Lower lobe of right lung (tissue), 2 donors: ENCODE measurements at regions not wholly inside any gene's neighbourhood (a gene's known extent, or its start where the extent isn't known, plus 50 kb on each side); places are given as distances from the start of the nearest gene placed in this dataset.

Experiments used
- ATAC-seq, 2 donors: fragments of 200-7000 bp; cut with Tn5 transposase; one replicate each; pipeline ENCODE4 v1.9.1; 2020 to 2022; ENCODE audit warnings: mild to moderate bottlenecking in 2 of 2, moderate library complexity in 2 of 2
- DNase-seq: peaks from one replicate; pipeline ENCODE4 v3.0.0-alpha.2; 2020
- H3K27ac ChIP-seq: fragments of 200-600 bp; one replicate; pipeline ENCODE4 v1.8.0; 2022
- H3K27me3 ChIP-seq: fragments of 200-600 bp; one replicate; pipeline ENCODE4 v1.8.0; 2022; ENCODE audit warnings: low read depth
- H3K36me3 ChIP-seq: fragments of 200-600 bp; one replicate; pipeline ENCODE4 v1.8.0; 2022; ENCODE audit warnings: mild to moderate bottlenecking
- H3K4me1 ChIP-seq: fragments of 200-600 bp; one replicate; pipeline ENCODE4 v1.8.0; 2022
- H3K4me3 ChIP-seq: fragments of 200-600 bp; one replicate; pipeline ENCODE4 v1.8.0; 2022; ENCODE audit warnings: mild to moderate bottlenecking
- H3K9me3 ChIP-seq: fragments of 200-600 bp; one replicate; pipeline ENCODE4 v1.8.0; 2022
- CTCF ChIP-seq: fragments of 200-600 bp; IDR thresholded peaks from one replicate; pipeline ENCODE4 v1.8.0; 2022; ENCODE audit warnings: antibody characterized with exemption, mild to moderate bottlenecking
- intact Hi-C: fragments of 100-400 bp; cut with DNase I; formaldehyde crosslinking; loops from one replicate; pipeline ENCODE4 v1.11.0; 2022
- donor health status: DM: no; HTN: yes; CAD: no; lungs with severe emphysema.

- ATAC-seq (no peak), DNase-seq (no peak)
- no peak overlapping the region for H3K4me3 ChIP-seq
- H3K4me1 ChIP-seq, result no peaks in the 10 kb centered on the region
- no peaks in the 10 kb centered on the region for H3K36me3 ChIP-seq
- TF ChIP-seq CTCF, result no peak
- no peak overlapping the region for H3K27ac ChIP-seq
- no peaks in the 10 kb centered on the region for H3K27me3 ChIP-seq
- intact Hi-C loops, result no loop called here
- H3K9me3 ChIP-seq, result no peaks in the 10 kb centered on the region
Observed at GRCh38 chr2:16073921-16074425, 133.6 kb downstream of the MYCN start.

GRCh38 chr2:16073471-16073870 is 133.1 kb downstream of the MYCN start:
- TF ChIP-seq CTCF, result no peak

GRCh38 chr2:16072638-16073290 is 132.4 kb downstream of the MYCN start:
- DNase-seq, result no peak
- H3K27ac ChIP-seq, result no peak overlapping the region
- TF ChIP-seq CTCF, result no peak
- H3K4me1 ChIP-seq, result no peaks in the 10 kb centered on the region
- H3K27me3 ChIP-seq, result no peaks in the 10 kb centered on the region
- no peak for ATAC-seq
- H3K4me3 ChIP-seq, result no peak overlapping the region
- no peaks in the 10 kb centered on the region for H3K9me3 ChIP-seq
- H3K36me3 ChIP-seq, result no peaks in the 10 kb centered on the region
- intact Hi-C loops, result no loop called here

More at GRCh38 chr2:16073471-16073870, 133.1 kb downstream of the MYCN start:
- H3K27me3 ChIP-seq, result no peaks in the 10 kb centered on the region
- DNase-seq (no peak), ATAC-seq (no peak)
- no peaks in the 10 kb centered on the region for H3K4me1 ChIP-seq
- no peaks in the 10 kb centered on the region for H3K36me3 ChIP-seq
- no peak overlapping the region for H3K4me3 ChIP-seq
- intact Hi-C loops, result no loop called here
- no peaks in the 10 kb centered on the region for H3K9me3 ChIP-seq
- H3K27ac ChIP-seq, result no peak overlapping the region

- Histone ChIP-seq H3K27ac (no peak overlapping the region), H3K4me1 (no peaks in the 10 kb centered on the region), H3K36me3 (no peaks in the 10 kb centered on the region), H3K4me3 (no peak overlapping the region), H3K27me3 (no peaks in the 10 kb centered on the region), H3K9me3 (no peaks in the 10 kb centered on the region)
- no peak for ATAC-seq
- intact Hi-C loops, result no loop called here
- DNase-seq, result no peak
- TF ChIP-seq CTCF, result no peak
Observed at GRCh38 chr2:16071865-16072637, 131.7 kb downstream of the MYCN start.

- Histone ChIP-seq H3K27me3 (no peaks in the 10 kb centered on the region), H3K27ac (no peak overlapping the region), H3K4me1 (no peaks in the 10 kb centered on the region), H3K4me3 (no peak overlapping the region), H3K9me3 (no peaks in the 10 kb centered on the region), H3K36me3 (no peaks in the 10 kb centered on the region)
- DNase-seq, result no peak
- no peak for ATAC-seq
- intact Hi-C loops, result no loop called here
- no peak for TF ChIP-seq CTCF
Observed at GRCh38 chr2:16071039-16071864, 130.9 kb downstream of the MYCN start.
